ENCODE measurements at regions not wholly inside any gene's neighbourhood (a gene's known extent, or its start where the extent isn't known, plus 50 kb on each side); places are given as distances from the start of the nearest gene placed in this dataset.

DNA sequence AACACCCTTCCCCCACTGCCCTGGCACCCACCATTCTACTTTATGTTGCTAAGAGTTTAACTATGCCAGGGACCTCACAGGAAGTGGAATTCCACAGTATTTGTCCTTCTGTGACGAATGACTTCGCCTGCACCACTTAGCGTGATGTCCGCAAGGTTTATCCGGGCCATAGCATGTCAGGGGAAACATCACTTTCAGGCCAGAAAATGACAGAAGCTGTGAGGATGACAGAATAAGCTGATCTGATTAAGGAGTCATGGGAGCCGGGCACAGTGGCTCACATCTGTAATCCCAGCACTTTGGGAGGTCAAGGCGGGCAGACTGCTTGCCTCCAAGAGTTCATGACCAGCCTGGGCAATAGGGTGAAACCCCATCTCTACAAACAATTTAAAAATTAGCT is 248.8 kb downstream of the EIPR1 start:
- Mint-ChIP-seq H3K9me3 (no peaks in the 10 kb centered on the region), H3K4me1 (peaks cover 19% of the 10 kb centered on the region), H3K27ac (no peak overlapping the region), H3K27me3 (ENCODE audit: low read depth) (no peaks in the 10 kb centered on the region), H3K36me3 (no peaks in the 10 kb centered on the region), H3K4me3 (no peak overlapping the region)
- TF ChIP-seq, protein P1, sequence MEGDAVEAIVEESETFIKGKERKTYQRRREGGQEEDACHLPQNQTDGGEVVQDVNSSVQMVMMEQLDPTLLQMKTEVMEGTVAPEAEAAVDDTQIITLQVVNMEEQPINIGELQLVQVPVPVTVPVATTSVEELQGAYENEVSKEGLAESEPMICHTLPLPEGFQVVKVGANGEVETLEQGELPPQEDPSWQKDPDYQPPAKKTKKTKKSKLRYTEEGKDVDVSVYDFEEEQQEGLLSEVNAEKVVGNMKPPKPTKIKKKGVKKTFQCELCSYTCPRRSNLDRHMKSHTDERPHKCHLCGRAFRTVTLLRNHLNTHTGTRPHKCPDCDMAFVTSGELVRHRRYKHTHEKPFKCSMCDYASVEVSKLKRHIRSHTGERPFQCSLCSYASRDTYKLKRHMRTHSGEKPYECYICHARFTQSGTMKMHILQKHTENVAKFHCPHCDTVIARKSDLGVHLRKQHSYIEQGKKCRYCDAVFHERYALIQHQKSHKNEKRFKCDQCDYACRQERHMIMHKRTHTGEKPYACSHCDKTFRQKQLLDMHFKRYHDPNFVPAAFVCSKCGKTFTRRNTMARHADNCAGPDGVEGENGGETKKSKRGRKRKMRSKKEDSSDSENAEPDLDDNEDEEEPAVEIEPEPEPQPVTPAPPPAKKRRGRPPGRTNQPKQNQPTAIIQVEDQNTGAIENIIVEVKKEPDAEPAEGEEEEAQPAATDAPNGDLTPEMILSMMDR (IDR thresholded peaks at IDR 0.05; ENCODE audit: unreplicated experiment): no peak
- DNase-seq (ENCODE audit: low spot score in 2 of 2, unreplicated experiment in 2 of 2): no peak

DNA sequence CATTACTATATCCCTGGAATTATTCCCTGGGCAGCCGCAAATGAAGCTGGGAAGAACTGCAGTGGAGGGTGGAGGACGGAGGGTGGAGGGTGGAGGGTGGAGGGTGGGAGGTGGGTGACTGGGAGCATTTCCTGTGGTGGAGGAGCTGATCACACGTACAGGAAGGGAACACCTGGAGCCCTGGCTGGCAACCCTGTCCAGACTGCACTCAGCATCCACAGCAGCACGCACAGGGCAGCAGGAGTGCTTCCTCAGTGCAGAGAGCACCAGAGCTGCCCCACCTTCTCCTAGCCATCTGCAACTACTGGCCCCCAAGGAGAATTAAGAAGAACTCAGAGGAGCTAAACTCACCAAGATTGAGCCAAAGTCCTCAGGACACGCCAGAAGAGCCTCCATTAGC is 249.9 kb downstream of the EIPR1 start:
- H3K27ac Mint-ChIP-seq: peak overlapping the region; percentile 34
- TF ChIP-seq, protein P1 (IDR thresholded peaks at IDR 0.05; ENCODE audit: unreplicated experiment): no peak
- no peaks in the 10 kb centered on the region for H3K27me3 Mint-ChIP-seq (ENCODE audit: low read depth)
- peaks cover 19% of the 10 kb centered on the region for H3K4me1 Mint-ChIP-seq
- H3K9me3 Mint-ChIP-seq: no peaks in the 10 kb centered on the region
- no peaks in the 10 kb centered on the region for H3K36me3 Mint-ChIP-seq
- no peak for DNase-seq (ENCODE audit: low spot score in 2 of 2, unreplicated experiment in 2 of 2)
- H3K4me3 Mint-ChIP-seq: no peak overlapping the region

DNA sequence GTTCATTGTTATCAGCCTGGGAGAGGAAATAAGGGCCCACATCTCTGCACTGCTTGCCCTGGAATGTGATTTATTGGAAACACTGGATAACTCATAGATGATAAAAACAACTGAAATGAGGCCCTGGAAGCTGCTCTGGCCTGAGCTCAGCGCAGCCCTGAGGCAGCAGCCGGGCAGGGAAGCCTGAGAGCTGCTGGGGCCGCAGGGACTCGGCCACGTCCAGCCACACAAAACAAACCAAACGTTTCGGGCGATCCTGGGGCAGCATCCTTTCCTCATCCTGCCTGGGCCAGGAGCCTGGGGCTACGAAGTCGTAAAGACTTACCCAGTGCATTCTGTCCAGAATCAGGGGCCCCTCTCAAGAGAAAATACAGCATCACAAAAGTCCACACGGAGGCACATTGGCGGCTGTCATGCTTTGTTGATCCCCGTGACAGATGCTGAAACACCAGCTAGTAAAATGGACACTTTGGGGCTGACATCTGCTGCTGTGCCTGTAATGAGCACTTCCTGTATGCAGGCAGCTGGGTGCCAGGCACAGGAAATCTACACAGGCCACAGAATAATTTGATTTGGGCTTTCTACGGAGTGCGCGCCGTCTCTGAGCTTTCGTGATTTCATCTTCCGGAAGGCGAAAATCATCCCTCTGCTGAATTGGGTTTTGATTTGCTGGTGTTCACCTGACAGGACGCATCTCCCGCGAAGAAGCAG is 250.6 kb downstream of the EIPR1 start:
- Mint-ChIP-seq H3K27me3 (ENCODE audit: low read depth) (no peaks in the 10 kb centered on the region), H3K4me3 (no peak overlapping the region), H3K27ac (peak overlapping the region; percentile 53), H3K9me3 (peaks cover 2% of the 10 kb centered on the region), H3K36me3 (no peaks in the 10 kb centered on the region), H3K4me1 (peaks cover 19% of the 10 kb centered on the region)
- DNase-seq (ENCODE audit: low spot score in 2 of 2, unreplicated experiment in 2 of 2): no peak
- TF ChIP-seq, protein P1 (IDR thresholded peaks at IDR 0.05; ENCODE audit: unreplicated experiment): no peak

DNA sequence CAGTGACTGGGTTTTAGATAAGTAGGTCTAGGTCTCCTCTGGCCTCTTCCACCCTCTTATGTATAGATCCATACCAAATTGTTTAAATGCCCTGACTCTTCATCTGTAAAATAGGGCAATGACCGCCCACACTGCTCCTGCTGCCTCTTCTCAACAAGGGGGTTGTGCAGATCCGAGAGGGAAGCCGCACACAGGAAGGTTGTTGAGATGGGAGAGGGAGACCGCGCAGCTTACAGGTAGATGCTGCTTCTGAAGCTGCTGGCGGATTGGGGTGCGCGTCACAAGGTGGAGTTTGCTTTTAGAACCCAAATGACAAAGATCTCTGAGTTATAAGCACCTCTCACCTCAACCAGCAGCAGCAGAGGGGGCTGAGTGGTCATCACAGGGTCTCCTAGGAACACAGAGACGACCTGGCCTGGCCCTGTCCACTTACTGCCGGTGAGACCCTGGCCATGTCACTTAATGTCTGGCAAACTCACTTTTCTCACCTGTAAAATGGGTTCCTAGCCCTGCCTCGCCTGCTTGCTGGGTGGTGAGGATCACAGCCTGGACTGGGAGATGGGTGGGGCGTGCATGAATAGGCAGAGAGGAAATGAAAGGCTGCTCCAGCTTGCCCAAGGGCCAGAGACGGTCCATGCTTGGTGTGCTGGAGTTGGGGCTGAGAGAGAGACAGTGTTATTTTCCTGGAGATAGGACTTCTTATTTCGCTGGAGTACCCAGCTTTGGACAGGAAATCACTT is 251.3 kb downstream of the EIPR1 start:
- DNase-seq (ENCODE audit: low spot score in 2 of 2, unreplicated experiment in 2 of 2): no peak
- peaks cover 17% of the 10 kb centered on the region for H3K4me1 Mint-ChIP-seq
- no peak overlapping the region for H3K4me3 Mint-ChIP-seq
- H3K27ac Mint-ChIP-seq: no peak overlapping the region
- no peaks in the 10 kb centered on the region for H3K27me3 Mint-ChIP-seq (ENCODE audit: low read depth)
- H3K9me3 Mint-ChIP-seq: peaks cover 9% of the 10 kb centered on the region
- H3K36me3 Mint-ChIP-seq: peaks cover 3% of the 10 kb centered on the region
- TF ChIP-seq, protein P1 (IDR thresholded peaks at IDR 0.05; ENCODE audit: unreplicated experiment): no peak

DNA sequence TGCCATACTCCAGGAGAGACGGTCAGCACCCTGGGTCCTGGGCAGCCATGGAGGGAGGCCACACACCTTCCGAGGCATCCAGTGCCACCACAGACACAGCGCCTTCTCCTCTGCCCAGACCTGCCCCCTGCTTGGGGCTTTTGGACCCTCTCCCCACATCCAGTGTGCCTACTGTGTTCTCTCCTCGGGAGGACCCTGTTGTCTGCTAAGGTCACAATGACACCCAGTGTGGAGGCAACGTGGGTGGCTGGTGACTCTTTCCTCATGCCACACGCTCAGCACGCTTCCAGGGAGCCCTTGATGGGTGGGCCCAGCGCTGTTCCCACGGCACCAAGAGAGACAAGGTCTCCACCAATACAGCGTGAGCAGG is 251.9 kb downstream of the EIPR1 start:
- TF ChIP-seq, protein P1 (IDR thresholded peaks at IDR 0.05; ENCODE audit: unreplicated experiment): no peak
- Mint-ChIP-seq H3K27me3 (ENCODE audit: low read depth) (no peaks in the 10 kb centered on the region), H3K36me3 (peaks cover 3% of the 10 kb centered on the region), H3K4me3 (no peak overlapping the region), H3K27ac (no peak overlapping the region), H3K9me3 (peaks cover 10% of the 10 kb centered on the region), H3K4me1 (peaks cover 15% of the 10 kb centered on the region)
- DNase-seq (ENCODE audit: low spot score in 2 of 2, unreplicated experiment in 2 of 2): no peak

Measured in mesothelial cell of epicardium (in vitro differentiated cells).